Esophagus muscularis mucosa (tissue), 3 donors: ENCODE measurements at regions not wholly inside any gene's neighbourhood (a gene's known extent, or its start where the extent isn't known, plus 50 kb on each side); places are given as distances from the start of the nearest gene placed in this dataset.

Experiments used
- POLR2A ChIP-seq: fragments of 450-650 bp; IDR thresholded peaks from one replicate; pipeline ENCODE4 v1.6.1; 2017; ENCODE audit warnings: antibody characterized with exemption, moderate library complexity, mild to moderate bottlenecking, low read depth
- POLR2AphosphoS5 ChIP-seq, 2 donors: sonication (generic); formaldehyde crosslinking; IDR thresholded peaks; one replicate each; pipeline ENCODE4 v1.6.1; 2017; ENCODE audit warnings: antibody characterized with exemption in 2 of 2
- TF ChIP-seq, protein P1 (sequence below), 3 experiments: fragments of 200-600 bp in 2 of 3; fragments of 450-650 bp in 1 of 3; sonication (generic) in 2 of 3; IDR thresholded peaks; one replicate each; pipeline ENCODE4 v1.5.1; 2017 to 2019; ENCODE audit warnings: antibody characterized with exemption in 3 of 3, mild to moderate bottlenecking in 2 of 3, moderate library complexity in 1 of 3

DNA sequence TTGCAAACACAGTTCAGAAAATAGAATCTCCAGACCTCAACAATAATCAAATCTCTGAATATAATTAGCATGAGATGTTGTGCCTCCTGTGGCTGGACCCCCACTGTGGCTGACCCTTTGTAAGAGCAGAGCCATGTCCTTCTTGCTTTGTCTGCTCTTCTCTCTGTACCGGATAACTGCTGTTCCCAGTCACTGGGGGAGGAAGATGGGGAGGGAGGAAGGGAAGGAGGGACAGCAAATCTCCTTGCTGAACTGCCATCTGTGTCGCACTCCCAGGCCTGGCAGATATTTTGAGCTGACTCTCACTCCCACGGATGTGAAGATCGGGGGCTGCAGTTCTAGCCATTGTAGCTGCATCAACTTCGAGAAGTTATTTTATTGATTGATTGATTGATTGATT, 319.0 kb upstream of the CXCR4 start:
- TF ChIP-seq, protein P1, sequence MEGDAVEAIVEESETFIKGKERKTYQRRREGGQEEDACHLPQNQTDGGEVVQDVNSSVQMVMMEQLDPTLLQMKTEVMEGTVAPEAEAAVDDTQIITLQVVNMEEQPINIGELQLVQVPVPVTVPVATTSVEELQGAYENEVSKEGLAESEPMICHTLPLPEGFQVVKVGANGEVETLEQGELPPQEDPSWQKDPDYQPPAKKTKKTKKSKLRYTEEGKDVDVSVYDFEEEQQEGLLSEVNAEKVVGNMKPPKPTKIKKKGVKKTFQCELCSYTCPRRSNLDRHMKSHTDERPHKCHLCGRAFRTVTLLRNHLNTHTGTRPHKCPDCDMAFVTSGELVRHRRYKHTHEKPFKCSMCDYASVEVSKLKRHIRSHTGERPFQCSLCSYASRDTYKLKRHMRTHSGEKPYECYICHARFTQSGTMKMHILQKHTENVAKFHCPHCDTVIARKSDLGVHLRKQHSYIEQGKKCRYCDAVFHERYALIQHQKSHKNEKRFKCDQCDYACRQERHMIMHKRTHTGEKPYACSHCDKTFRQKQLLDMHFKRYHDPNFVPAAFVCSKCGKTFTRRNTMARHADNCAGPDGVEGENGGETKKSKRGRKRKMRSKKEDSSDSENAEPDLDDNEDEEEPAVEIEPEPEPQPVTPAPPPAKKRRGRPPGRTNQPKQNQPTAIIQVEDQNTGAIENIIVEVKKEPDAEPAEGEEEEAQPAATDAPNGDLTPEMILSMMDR (IDR thresholded peaks at IDR 0.05), result no peak
- TF ChIP-seq POLR2A (no peak), POLR2AphosphoS5 (IDR thresholded peaks at IDR 0.05) (no peak)
